Suprapubic skin (tissue), 4 donors: ENCODE measurements at regions not wholly inside any gene's neighbourhood (a gene's known extent, or its start where the extent isn't known, plus 50 kb on each side); places are given as distances from the start of the nearest gene placed in this dataset.

ENCODE experiments used
- EP300 ChIP-seq: sonication (generic); formaldehyde crosslinking; IDR thresholded peaks from one replicate; pipeline ENCODE4 v1.6.1; 2017; ENCODE audit warnings: antibody characterized with exemption
- POLR2A ChIP-seq, 2 donors: fragments of 450-650 bp; IDR thresholded peaks; one replicate each; pipeline ENCODE4 v1.6.1; 2017; ENCODE audit warnings: antibody characterized with exemption in 2 of 2, mild to moderate bottlenecking in 2 of 2, moderate library complexity in 2 of 2
- POLR2AphosphoS5 ChIP-seq, 3 donors: sonication (generic); formaldehyde crosslinking; IDR thresholded peaks; one replicate each; pipeline ENCODE4 v1.6.1; 2017; ENCODE audit warnings: antibody characterized with exemption in 3 of 3
- TF ChIP-seq, protein P1 (sequence below), 2 donors: fragments of 200-600 bp in 1 of 2; fragments of 450-650 bp in 1 of 2; sonication (generic) in 1 of 2; IDR thresholded peaks; one replicate each; pipeline ENCODE4 v1.5.1; 2016 to 2019; ENCODE audit warnings: antibody characterized with exemption in 2 of 2, mild to moderate bottlenecking in 1 of 2, moderate library complexity in 1 of 2

DNA sequence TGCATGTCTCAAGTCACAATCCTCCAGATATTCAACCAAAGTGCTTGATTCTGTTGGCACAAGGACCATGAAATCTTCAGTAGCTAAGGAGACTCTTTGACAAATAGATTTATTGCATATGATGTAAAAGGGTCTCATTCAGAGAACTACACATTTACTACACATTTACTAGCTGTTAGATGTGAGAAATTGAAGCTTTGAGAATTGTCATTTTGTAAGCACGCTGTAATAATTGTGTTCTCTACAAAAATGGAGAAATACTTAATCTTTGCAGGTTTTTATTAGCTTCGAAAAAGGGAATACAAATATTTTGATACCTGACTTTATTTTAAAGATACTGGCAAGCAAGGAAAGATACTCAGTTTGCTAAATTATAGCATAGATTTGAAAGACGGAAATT lies 70.2 kb upstream of the CHD2 start:
- TF ChIP-seq POLR2A (IDR thresholded peaks at IDR 0.05) (no peak), EP300 (no peak), POLR2AphosphoS5 (IDR thresholded peaks at IDR 0.05) (no peak)
- TF ChIP-seq, protein P1, sequence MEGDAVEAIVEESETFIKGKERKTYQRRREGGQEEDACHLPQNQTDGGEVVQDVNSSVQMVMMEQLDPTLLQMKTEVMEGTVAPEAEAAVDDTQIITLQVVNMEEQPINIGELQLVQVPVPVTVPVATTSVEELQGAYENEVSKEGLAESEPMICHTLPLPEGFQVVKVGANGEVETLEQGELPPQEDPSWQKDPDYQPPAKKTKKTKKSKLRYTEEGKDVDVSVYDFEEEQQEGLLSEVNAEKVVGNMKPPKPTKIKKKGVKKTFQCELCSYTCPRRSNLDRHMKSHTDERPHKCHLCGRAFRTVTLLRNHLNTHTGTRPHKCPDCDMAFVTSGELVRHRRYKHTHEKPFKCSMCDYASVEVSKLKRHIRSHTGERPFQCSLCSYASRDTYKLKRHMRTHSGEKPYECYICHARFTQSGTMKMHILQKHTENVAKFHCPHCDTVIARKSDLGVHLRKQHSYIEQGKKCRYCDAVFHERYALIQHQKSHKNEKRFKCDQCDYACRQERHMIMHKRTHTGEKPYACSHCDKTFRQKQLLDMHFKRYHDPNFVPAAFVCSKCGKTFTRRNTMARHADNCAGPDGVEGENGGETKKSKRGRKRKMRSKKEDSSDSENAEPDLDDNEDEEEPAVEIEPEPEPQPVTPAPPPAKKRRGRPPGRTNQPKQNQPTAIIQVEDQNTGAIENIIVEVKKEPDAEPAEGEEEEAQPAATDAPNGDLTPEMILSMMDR (IDR thresholded peaks at IDR 0.05) = no peak
